22Rv1 (cell line): ENCODE measurements at regions not wholly inside any gene's neighbourhood (a gene's known extent, or its start where the extent isn't known, plus 50 kb on each side); places are given as distances from the start of the nearest gene placed in this dataset.

Experiments used
- CTCF ChIP-seq: fragments of 450-650 bp; IDR thresholded peaks from 2 replicates; pipeline ENCODE4 v1.5.1; 2017; ENCODE audit warnings: mild to moderate bottlenecking
- ZFX ChIP-seq: fragments of 450-650 bp; IDR thresholded peaks from 2 replicates; pipeline ENCODE4 v1.6.1; 2017; ENCODE audit warnings: antibody characterized with exemption, borderline replicate concordance

- TF ChIP-seq CTCF (no peak), ZFX (no peak)
These were observed 139.7 kb downstream of the CDC5L start for GRCh38 chr6:44527181-44527580.
